HEK293 (cell line): ENCODE measurements at regions not wholly inside any gene's neighbourhood (a gene's known extent, or its start where the extent isn't known, plus 50 kb on each side); places are given as distances from the start of the nearest gene placed in this dataset.

Experiments used
- CTCF ChIA-PET: fragments of 350-600 bp; formaldehyde crosslinking; extraction: SDS; loops from one replicate; lab custom pipeline; 2021; ENCODE audit warnings: antibody characterized with exemption; lab: Yijun Ruan, JAX
- POLR2A ChIA-PET: fragments of 300-600 bp; formaldehyde crosslinking; extraction: SDS; loops from one replicate; lab custom pipeline; 2020; ENCODE audit warnings: antibody characterized with exemption, inconsistent platforms; lab: Yijun Ruan, JAX
- H3K27ac ChIP-seq: fragments of 200-500 bp; sonication (Bioruptor generic); 2 replicates; pipeline ENCODE4 v1.5.1; 2014; ENCODE audit warnings: low read depth, low read length, control low read depth, inconsistent platforms; ENCODE audit errors: extremely low read depth
- H3K36me3 ChIP-seq, 2 experiments: fragments of 200-500 bp in 1 of 2; sonication (Bioruptor generic) in 1 of 2; 1 replicate in 1 of 2; 2 replicates in 1 of 2; pipeline ENCODE4 v1.5.1; 2014 to 2017; ENCODE audit warnings: inconsistent platforms in 2 of 2, low read length in 2 of 2; ENCODE audit not compliant: control insufficient read depth in 2 of 2, insufficient read depth in 1 of 2
- H3K4me1 ChIP-seq: fragments of 200-500 bp; sonication (Bioruptor generic); 2 replicates; pipeline ENCODE4 v1.5.1; 2014; ENCODE audit warnings: mild to moderate bottlenecking, low read length, inconsistent platforms; ENCODE audit not compliant: control insufficient read depth, insufficient read depth
- H3K4me3 ChIP-seq: 2 replicates; pipeline ENCODE4 v1.5.1; 2011; ENCODE audit warnings: low read depth, mild to moderate bottlenecking, control low read depth, low read length, moderate library complexity
- H3K9me3 ChIP-seq: fragments of 200-500 bp; sonication (Bioruptor generic); 2 replicates; pipeline ENCODE4 v1.5.1; 2014; ENCODE audit warnings: low read depth, low read length, inconsistent platforms; ENCODE audit not compliant: control insufficient read depth, insufficient read depth
- BCL6B ChIP-seq: fragments of 450-650 bp; formaldehyde crosslinking; IDR thresholded peaks from 2 replicates; pipeline ENCODE4 v1.5.1; 2017; ENCODE audit warnings: missing biosample characterization, missing genetic modification characterization
- EGR2 ChIP-seq: fragments of 450-650 bp; formaldehyde crosslinking; IDR thresholded peaks from 2 replicates; pipeline ENCODE4 v1.5.1; 2016; ENCODE audit warnings: low read depth, missing biosample characterization, missing genetic modification characterization
- HOXC10 ChIP-seq: sonication (generic); formaldehyde crosslinking; IDR thresholded peaks from 2 replicates; pipeline ENCODE4 v1.8.1; 2023; ENCODE audit warnings: mild to moderate bottlenecking, missing genetic modification reagents
- KLF1 ChIP-seq: fragments of 450-650 bp; formaldehyde crosslinking; IDR thresholded peaks from 2 replicates; pipeline ENCODE4 v1.5.1; 2016; ENCODE audit warnings: missing biosample characterization, missing genetic modification characterization
- KLF10 ChIP-seq: fragments of 450-650 bp; IDR thresholded peaks from 2 replicates; pipeline ENCODE4 v1.5.1; 2018; ENCODE audit warnings: missing biosample characterization, mild to moderate bottlenecking, missing genetic modification characterization
- MEIS1 ChIP-seq: sonication (generic); formaldehyde crosslinking; IDR thresholded peaks from 2 replicates; pipeline ENCODE4 v1.8.1; 2022; ENCODE audit warnings: missing genetic modification reagents, mild to moderate bottlenecking, borderline replicate concordance
- OSR2 ChIP-seq: fragments of 450-650 bp; formaldehyde crosslinking; IDR thresholded peaks from 2 replicates; pipeline ENCODE4 v1.5.1; 2016; ENCODE audit warnings: missing biosample characterization, missing genetic modification characterization
- SALL2 ChIP-seq: fragments of 450-650 bp; formaldehyde crosslinking; IDR thresholded peaks from 2 replicates; pipeline ENCODE4 v1.5.0; 2017; ENCODE audit warnings: missing biosample characterization, mild to moderate bottlenecking, missing genetic modification characterization, borderline replicate concordance
- ZBTB8A ChIP-seq: fragments of 450-650 bp; formaldehyde crosslinking; IDR thresholded peaks from 2 replicates; pipeline ENCODE4 v1.5.1; 2016; ENCODE audit warnings: missing biosample characterization, missing genetic modification characterization
- ZFHX2 ChIP-seq: fragments of 450-650 bp; formaldehyde crosslinking; conservative IDR thresholded peaks from 2 replicates; pipeline ENCODE4 v1.5.1; 2016; ENCODE audit warnings: missing biosample characterization, missing genetic modification characterization
- ZNF140 ChIP-seq: fragments of 450-650 bp; formaldehyde crosslinking; IDR thresholded peaks from 2 replicates; pipeline ENCODE4 v1.5.1; 2016; ENCODE audit warnings: missing biosample characterization, missing genetic modification characterization
- ZNF16 ChIP-seq: fragments of 450-650 bp; formaldehyde crosslinking; IDR thresholded peaks from 2 replicates; pipeline ENCODE4 v1.5.1; 2016; ENCODE audit warnings: low read depth, missing biosample characterization, missing genetic modification characterization
- ZNF354C ChIP-seq: fragments of 450-650 bp; formaldehyde crosslinking; IDR thresholded peaks from 2 replicates; pipeline ENCODE4 v1.5.1; 2016; ENCODE audit warnings: missing biosample characterization, missing genetic modification characterization, low read depth, borderline replicate concordance
- ZNF510 ChIP-seq: fragments of 450-650 bp; formaldehyde crosslinking; IDR thresholded peaks from 2 replicates; pipeline ENCODE4 v1.5.1; 2018; ENCODE audit warnings: mild to moderate bottlenecking, missing genetic modification characterization, missing biosample characterization; ENCODE audit not compliant: insufficient replicate concordance
- ZNF530 ChIP-seq: fragments of 450-650 bp; formaldehyde crosslinking; IDR thresholded peaks from 2 replicates; pipeline ENCODE4 v1.5.1; 2016; ENCODE audit warnings: low read depth, missing biosample characterization, missing genetic modification characterization
- ZNF548 ChIP-seq: fragments of 450-650 bp; formaldehyde crosslinking; IDR thresholded peaks from 2 replicates; pipeline ENCODE4 v1.5.1; 2016; ENCODE audit warnings: missing biosample characterization, missing genetic modification characterization
- ZNF610 ChIP-seq: fragments of 450-650 bp; formaldehyde crosslinking; IDR thresholded peaks from 2 replicates; pipeline ENCODE4 v1.5.1; 2016; ENCODE audit warnings: missing biosample characterization, missing genetic modification characterization, borderline replicate concordance
- ZNF660 ChIP-seq: fragments of 450-650 bp; IDR thresholded peaks from 2 replicates; pipeline ENCODE4 v1.5.1; 2018; ENCODE audit warnings: missing biosample characterization, mild to moderate bottlenecking, missing genetic modification characterization
- ZNF777 ChIP-seq: fragments of 450-650 bp; formaldehyde crosslinking; IDR thresholded peaks from 2 replicates; pipeline ENCODE4 v1.5.1; 2017; ENCODE audit warnings: missing biosample characterization, missing genetic modification characterization, borderline replicate concordance
- ZNF843 ChIP-seq: fragments of 450-650 bp; formaldehyde crosslinking; IDR thresholded peaks from 2 replicates; pipeline ENCODE4 v1.5.1; 2016; ENCODE audit warnings: missing biosample characterization, missing genetic modification characterization
- ZSCAN16 ChIP-seq: fragments of 450-650 bp; formaldehyde crosslinking; IDR thresholded peaks from 2 replicates; pipeline ENCODE4 v1.5.1; 2016; ENCODE audit warnings: missing biosample characterization, missing genetic modification characterization
- ZSCAN30 ChIP-seq: fragments of 450-650 bp; IDR thresholded peaks from 2 replicates; pipeline ENCODE4 v1.5.1; 2018; ENCODE audit warnings: missing biosample characterization, mild to moderate bottlenecking, missing genetic modification characterization, moderate library complexity

GRCh38 chr1:118262865-118263264 is 77.8 kb upstream of the SPAG17 start:
- Histone ChIP-seq H3K4me1 (no peaks in the 10 kb centered on the region), H3K27ac (no peak overlapping the region), H3K36me3 (no peaks in the 10 kb centered on the region), H3K9me3 (no peaks in the 10 kb centered on the region)
- POLR2A ChIA-PET: no interaction called here
- CTCF ChIA-PET: no interaction called here
- no peak for TF ChIP-seq ZNF354C (tag by site-specific recombination)
- TF ChIP-seq ZBTB8A (tag by site-specific recombination): no peak
- TF ChIP-seq, all 188 proteins: peak for 0
- no peak overlapping the region for H3K4me3 ChIP-seq

GRCh38 chr1:118258975-118259374 is 73.9 kb upstream of the SPAG17 start:
- no peak overlapping the region for H3K27ac ChIP-seq
- CTCF ChIA-PET: no interaction called here

GRCh38 chr1:118257946-118258345 is 72.9 kb upstream of the SPAG17 start:
- Histone ChIP-seq H3K9me3 (no peaks in the 10 kb centered on the region), H3K27ac (no peak overlapping the region), H3K4me1 (no peaks in the 10 kb centered on the region), H3K36me3 (no peaks in the 10 kb centered on the region), H3K4me3 (no peak overlapping the region)
- no peak for TF ChIP-seq ZSCAN30 (tag by site-specific recombination)
- no peak for TF ChIP-seq ZNF530 (tag by site-specific recombination)
- TF ChIP-seq ZNF660: no peak
- no peak for TF ChIP-seq BCL6B (tag by site-specific recombination)
- no peak for TF ChIP-seq HOXC10 (CRISPR knock-in tag)
- ChIA-PET CTCF (no interaction called here), POLR2A (no interaction called here)

More at GRCh38 chr1:118258975-118259374, 73.9 kb upstream of the SPAG17 start:
- H3K36me3 ChIP-seq: no peaks in the 10 kb centered on the region
- no peak for TF ChIP-seq SALL2 (tag by site-specific recombination)
- TF ChIP-seq ZSCAN16 (tag by site-specific recombination): no peak
- TF ChIP-seq OSR2: no peak
- TF ChIP-seq ZFHX2 (tag by site-specific recombination): no peak
- no peak for TF ChIP-seq KLF10 (tag by site-specific recombination)
- TF ChIP-seq ZNF140: no peak
- no peak for TF ChIP-seq EGR2
- no peak for TF ChIP-seq ZNF610 (tag by site-specific recombination)
- TF ChIP-seq ZNF16 (tag by site-specific recombination): no peak
- TF ChIP-seq MEIS1 (CRISPR knock-in tag): no peak
- no peak for TF ChIP-seq ZNF843 (tag by site-specific recombination)
- TF ChIP-seq ZNF777 (tag by site-specific recombination): no peak
- no peak for TF ChIP-seq KLF1 (tag by site-specific recombination)
- TF ChIP-seq ZNF510 (tag by site-specific recombination): no peak
- TF ChIP-seq ZNF548: no peak
- TF ChIP-seq, all 188 proteins: peak for 0
- H3K9me3 ChIP-seq: no peaks in the 10 kb centered on the region
- no peaks in the 10 kb centered on the region for H3K4me1 ChIP-seq
- POLR2A ChIA-PET: no interaction called here
- H3K4me3 ChIP-seq: no peak overlapping the region
